HepG2 (cell line): ENCODE measurements at regions not wholly inside any gene's neighbourhood (a gene's known extent, or its start where the extent isn't known, plus 50 kb on each side); places are given as distances from the start of the nearest gene placed in this dataset.

ENCODE experiments used
- ATAC-seq: fragments of 200-7000 bp; cut with Tn5 transposase; 3 replicates; pipeline ENCODE4 v1.9.1; 2020; ENCODE audit warnings: mild to moderate bottlenecking, moderate library complexity
- BruUV-seq: library from RNA; stranded (reverse); fragments of 400-500 nt; replicated peaks from 2 replicates; lab custom pipeline; 2021; lab: Mats Ljungman, UMichigan
- CTCF ChIA-PET: fragments of 300-600 bp; formaldehyde crosslinking; extraction: SDS; loops from one replicate; lab custom pipeline; 2021; ENCODE audit warnings: low total read pairs, inconsistent platforms, low intra/inter-chr PET ratio; lab: Yijun Ruan, JAX
- POLR2A ChIA-PET: fragments of 350-600 bp; sonication (Branson Sonifier 250); formaldehyde crosslinking; loops from one replicate; lab custom pipeline; 2020; ENCODE audit warnings: antibody characterized with exemption, inconsistent platforms; lab: Yijun Ruan, JAX
- DNase-seq: peaks from one replicate; pipeline ENCODE4 v3.0.0-alpha.2; 2015; ENCODE audit warnings: low spot score
- FAIRE-seq: peaks from 3 replicates; lab custom pipeline; 2011; peaks lifted over from hg19 to GRCh38; lab: Jason Lieb, UNC
- H2AFZ ChIP-seq: one replicate; pipeline ENCODE4 v1.6.1; 2011; ENCODE audit warnings: low read length, inconsistent platforms
- H3K27ac ChIP-seq: fragments of 300-600 bp; 3 replicates; pipeline ENCODE4 v1.8.0; 2011; ENCODE audit warnings: mixed run types, mild to moderate bottlenecking, mixed read lengths, low read length, inconsistent platforms; ENCODE audit not compliant: insufficient read depth; ENCODE audit errors: extremely low read length
- H3K27me3 ChIP-seq, 2 experiments: fragments of 200-600 bp in 1 of 2; 2 replicates in 1 of 2; 3 replicates in 1 of 2; pipeline versions ENCODE4 v1.6.0 to v1.8.0; 2011; ENCODE audit warnings: low read length in 2 of 2, mild to moderate bottlenecking in 2 of 2, moderate library complexity in 2 of 2, inconsistent platforms in 1 of 2; ENCODE audit not compliant: insufficient read depth in 2 of 2, control insufficient read depth in 1 of 2
- H3K36me3 ChIP-seq, 2 experiments: fragments of 200-600 bp in 1 of 2; replicated peaks in 1 of 2; 2 replicates in 1 of 2; 3 replicates in 1 of 2; pipeline versions ENCODE4 v1.5.1 to v1.8.0; 2011; ENCODE audit warnings: low read length in 2 of 2, inconsistent platforms in 1 of 2; ENCODE audit not compliant: insufficient read depth in 2 of 2, control insufficient read depth in 1 of 2
- H3K4me1 ChIP-seq: 2 replicates; pipeline ENCODE4 v1.5.1; 2012; ENCODE audit warnings: low read length, inconsistent platforms; ENCODE audit not compliant: insufficient read depth
- H3K4me2 ChIP-seq: 2 replicates; pipeline ENCODE4 v1.6.0; 2011; ENCODE audit warnings: low read depth, low read length, inconsistent platforms
- H3K4me3 ChIP-seq, 3 experiments: fragments of 200-600 bp in 1 of 3; sonication (generic), shearing (Covaris generic) in 1 of 3; replicated peaks in 1 of 3; 2 replicates each; pipeline ENCODE4 v1.5.1; 2011 to 2016; ENCODE audit warnings: low read length in 3 of 3, inconsistent platforms in 2 of 3, low read depth in 2 of 3, mild to moderate bottlenecking in 2 of 3, control low read depth in 1 of 3, mixed read lengths in 1 of 3; ENCODE audit not compliant: insufficient read depth in 1 of 3
- H3K79me2 ChIP-seq: one replicate; pipeline ENCODE4 v1.6.1; 2011; ENCODE audit warnings: low read length, inconsistent platforms; ENCODE audit not compliant: insufficient read depth
- H3K9ac ChIP-seq: 2 replicates; pipeline ENCODE4 v1.6.0; 2011; ENCODE audit warnings: mild to moderate bottlenecking, low read depth, low read length, inconsistent platforms; ENCODE audit not compliant: insufficient read depth
- H3K9me3 ChIP-seq: 2 replicates; pipeline ENCODE4 v1.5.1; 2012; ENCODE audit warnings: mild to moderate bottlenecking, low read length
- H4K20me1 ChIP-seq: 2 replicates; pipeline ENCODE4 v1.6.0; 2011; ENCODE audit warnings: inconsistent platforms, mild to moderate bottlenecking, low read length, moderate library complexity; ENCODE audit not compliant: insufficient read depth
- GABPB1 ChIP-seq: IDR thresholded peaks from 2 replicates; pipeline ENCODE4 v1.6.1; 2016; ENCODE audit warnings: mild to moderate bottlenecking, missing genetic modification reagents, moderate library complexity, missing compliant biosample characterization
- NFE2L1 ChIP-seq: sonication (generic); formaldehyde crosslinking; IDR thresholded peaks from 2 replicates; pipeline ENCODE4 v1.4.0; 2020; ENCODE audit warnings: missing genetic modification reagents, mild to moderate bottlenecking, borderline replicate concordance
- NFIC ChIP-seq: IDR thresholded peaks from 2 replicates; pipeline ENCODE4 v1.6.1; 2012; ENCODE audit warnings: mild to moderate bottlenecking, low read length, inconsistent platforms
- WGBS: methylation state at CpG from one replicate; pipeline ENCODE4 v1.1.6; 2017; ENCODE audit warnings: low lambda C conversion rate; 5-methylcytosine and 5-hydroxymethylcytosine counted together
- in situ Hi-C: cut with HindIII; loops from 2 replicates; pipeline ENCODE4 v1.10.0; 2017; ENCODE audit warnings: low pct_unique_long_range_greater_than_20kb; ENCODE audit not compliant: extremely low pct_ligation_motif_present
- intact Hi-C: fragments of 100-400 bp; cut with micrococcal nuclease; formaldehyde crosslinking; loops from one replicate; pipeline ENCODE4 v1.10.0; 2022; ENCODE audit not compliant: unreplicated experiment
- TF ChIP-seq, protein P1 (sequence below): sonication (generic); formaldehyde crosslinking; IDR thresholded peaks from 2 replicates; pipeline ENCODE4 v1.4.0; 2020; ENCODE audit warnings: missing genetic modification reagents
- TF ChIP-seq, protein P2 (sequence below): fragments of 450-650 bp; IDR thresholded peaks from 2 replicates; pipeline ENCODE4 v1.6.1; 2017; ENCODE audit warnings: mild to moderate bottlenecking

DNA sequence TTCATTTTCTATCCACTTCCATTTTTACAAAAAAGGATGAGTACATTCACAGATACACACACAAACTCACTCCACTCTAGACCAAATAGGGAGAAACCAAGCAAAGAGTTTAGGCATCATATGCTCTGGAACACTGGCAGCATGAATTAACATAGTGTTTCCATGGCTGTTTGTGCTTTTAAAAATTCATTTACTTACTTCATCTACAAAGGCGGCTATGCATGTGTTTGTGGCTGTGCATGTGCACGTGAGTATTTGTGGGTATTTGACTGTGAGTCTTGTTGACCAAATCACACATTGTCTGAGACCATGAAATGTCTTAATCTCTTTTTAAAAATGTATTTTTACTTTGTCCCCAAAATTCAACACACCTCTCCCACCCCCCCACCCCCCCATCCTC is 203.0 kb upstream of the SESN3 start (continued):
- TF ChIP-seq, protein P1, sequence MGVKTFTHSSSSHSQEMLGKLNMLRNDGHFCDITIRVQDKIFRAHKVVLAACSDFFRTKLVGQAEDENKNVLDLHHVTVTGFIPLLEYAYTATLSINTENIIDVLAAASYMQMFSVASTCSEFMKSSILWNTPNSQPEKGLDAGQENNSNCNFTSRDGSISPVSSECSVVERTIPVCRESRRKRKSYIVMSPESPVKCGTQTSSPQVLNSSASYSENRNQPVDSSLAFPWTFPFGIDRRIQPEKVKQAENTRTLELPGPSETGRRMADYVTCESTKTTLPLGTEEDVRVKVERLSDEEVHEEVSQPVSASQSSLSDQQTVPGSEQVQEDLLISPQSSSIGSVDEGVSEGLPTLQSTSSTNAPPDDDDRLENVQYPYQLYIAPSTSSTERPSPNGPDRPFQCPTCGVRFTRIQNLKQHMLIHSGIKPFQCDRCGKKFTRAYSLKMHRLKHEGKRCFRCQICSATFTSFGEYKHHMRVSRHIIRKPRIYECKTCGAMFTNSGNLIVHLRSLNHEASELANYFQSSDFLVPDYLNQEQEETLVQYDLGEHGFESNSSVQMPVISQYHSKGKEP: no peak
- TF ChIP-seq GABPB1 (CRISPR knock-in tag) (no peak), NFE2L1 (CRISPR knock-in tag) (no peak)

DNA sequence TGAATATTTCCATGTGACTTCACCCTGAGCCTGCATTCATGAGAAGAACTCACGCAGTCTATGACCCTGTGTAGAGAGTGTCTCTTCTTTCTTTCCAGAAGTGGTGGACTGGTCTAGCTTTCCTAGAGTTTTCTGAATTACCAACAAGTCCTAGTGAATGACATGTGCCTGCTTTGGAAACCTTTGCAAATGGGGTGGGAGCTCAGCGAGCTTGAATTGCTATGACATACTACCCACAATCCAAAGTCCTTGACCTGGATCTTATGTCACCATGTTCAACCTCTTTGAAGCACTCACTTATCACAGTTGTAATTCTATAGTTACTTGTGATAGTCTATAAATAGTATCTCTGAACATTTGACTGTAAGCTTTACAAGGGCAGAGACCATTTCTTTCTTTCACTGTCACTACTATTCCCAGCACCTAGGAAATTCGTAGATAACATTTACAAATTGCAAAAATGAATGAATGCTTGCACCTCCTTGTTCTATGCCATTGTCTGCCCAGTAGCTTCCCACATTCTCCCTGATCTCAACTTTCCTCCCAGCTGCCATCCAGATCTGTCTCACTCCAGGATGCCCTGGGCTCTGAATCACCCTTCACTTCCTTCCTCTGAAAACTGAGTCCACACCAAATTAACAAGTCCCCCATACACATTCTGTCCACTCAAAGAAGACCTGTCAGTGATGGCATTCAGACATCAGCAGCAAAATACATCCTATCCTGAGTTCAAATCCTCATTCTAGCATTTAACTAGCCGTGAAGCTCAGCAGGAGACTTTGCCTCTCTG is 201.9 kb upstream of the SESN3 start:
- ChIA-PET CTCF (no interaction called here), POLR2A (no interaction called here)
- Histone ChIP-seq H3K4me2 (no peak overlapping the region), H2AFZ (no peak overlapping the region), H3K4me1 (no peaks in the 10 kb centered on the region), H3K9ac (no peak overlapping the region), H3K27ac (no peak overlapping the region), H3K27me3 (no peaks in the 10 kb centered on the region), H3K79me2 (no peaks in the 10 kb centered on the region), H4K20me1 (no peaks in the 10 kb centered on the region), H3K9me3 (no peaks in the 10 kb centered on the region), H3K4me3 (no peak overlapping the region), H3K36me3 (no peaks in the 10 kb centered on the region)
- BruUV-seq: no TSS peak
- intact Hi-C loops (no loop called here), in situ Hi-C loops (no loop called here)
- WGBS: 0% methylated on average over 4 of the region's 4 CpGs
- ATAC-seq (no peak), DNase-seq (no peak), FAIRE-seq (no peak)
- TF ChIP-seq, protein P2, sequence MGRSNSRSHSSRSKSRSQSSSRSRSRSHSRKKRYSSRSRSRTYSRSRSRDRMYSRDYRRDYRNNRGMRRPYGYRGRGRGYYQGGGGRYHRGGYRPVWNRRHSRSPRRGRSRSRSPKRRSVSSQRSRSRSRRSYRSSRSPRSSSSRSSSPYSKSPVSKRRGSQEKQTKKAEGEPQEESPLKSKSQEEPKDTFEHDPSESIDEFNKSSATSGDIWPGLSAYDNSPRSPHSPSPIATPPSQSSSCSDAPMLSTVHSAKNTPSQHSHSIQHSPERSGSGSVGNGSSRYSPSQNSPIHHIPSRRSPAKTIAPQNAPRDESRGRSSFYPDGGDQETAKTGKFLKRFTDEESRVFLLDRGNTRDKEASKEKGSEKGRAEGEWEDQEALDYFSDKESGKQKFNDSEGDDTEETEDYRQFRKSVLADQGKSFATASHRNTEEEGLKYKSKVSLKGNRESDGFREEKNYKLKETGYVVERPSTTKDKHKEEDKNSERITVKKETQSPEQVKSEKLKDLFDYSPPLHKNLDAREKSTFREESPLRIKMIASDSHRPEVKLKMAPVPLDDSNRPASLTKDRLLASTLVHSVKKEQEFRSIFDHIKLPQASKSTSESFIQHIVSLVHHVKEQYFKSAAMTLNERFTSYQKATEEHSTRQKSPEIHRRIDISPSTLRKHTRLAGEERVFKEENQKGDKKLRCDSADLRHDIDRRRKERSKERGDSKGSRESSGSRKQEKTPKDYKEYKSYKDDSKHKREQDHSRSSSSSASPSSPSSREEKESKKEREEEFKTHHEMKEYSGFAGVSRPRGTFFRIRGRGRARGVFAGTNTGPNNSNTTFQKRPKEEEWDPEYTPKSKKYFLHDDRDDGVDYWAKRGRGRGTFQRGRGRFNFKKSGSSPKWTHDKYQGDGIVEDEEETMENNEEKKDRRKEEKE: no peak
- no peak for TF ChIP-seq NFIC
